ENCODE measurements at regions not wholly inside any gene's neighbourhood (a gene's known extent, or its start where the extent isn't known, plus 50 kb on each side); places are given as distances from the start of the nearest gene placed in this dataset.

- no peak for DNase-seq
Observed at GRCh38 chr1:38326856-38327255, 280.3 kb upstream of the POU3F1 start.

GRCh38 chr1:38326135-38326534 is 279.5 kb upstream of the POU3F1 start:
- no peak for DNase-seq

- no peak for DNase-seq
Observed at GRCh38 chr1:38312753-38313152, 266.2 kb upstream of the POU3F1 start.

GRCh38 chr1:38310079-38310478 is 263.5 kb upstream of the POU3F1 start:
- DNase-seq: no peak

DNA sequence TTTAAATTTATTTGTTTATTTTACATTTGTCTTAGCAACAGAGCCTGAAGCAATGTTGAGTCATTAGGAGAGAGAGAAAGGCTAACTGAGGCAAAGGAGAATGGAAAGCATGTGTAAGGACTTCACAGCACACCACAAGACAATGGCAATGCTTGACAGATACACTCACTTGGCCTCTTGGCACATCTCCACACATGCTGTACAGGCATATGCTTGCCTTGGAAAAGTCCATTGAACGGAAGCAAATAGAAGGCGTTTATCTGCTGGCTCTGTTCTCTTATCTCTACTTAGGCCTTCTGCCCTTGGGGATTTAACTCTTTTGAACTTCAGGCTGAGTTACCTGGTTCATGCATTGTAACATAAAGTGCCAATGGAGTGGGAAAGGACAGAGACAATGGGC is 262.2 kb upstream of the POU3F1 start:
- no peak for DNase-seq

- DNase-seq: no peak
Observed at GRCh38 chr1:38305666-38306065, 259.1 kb upstream of the POU3F1 start.

DNA sequence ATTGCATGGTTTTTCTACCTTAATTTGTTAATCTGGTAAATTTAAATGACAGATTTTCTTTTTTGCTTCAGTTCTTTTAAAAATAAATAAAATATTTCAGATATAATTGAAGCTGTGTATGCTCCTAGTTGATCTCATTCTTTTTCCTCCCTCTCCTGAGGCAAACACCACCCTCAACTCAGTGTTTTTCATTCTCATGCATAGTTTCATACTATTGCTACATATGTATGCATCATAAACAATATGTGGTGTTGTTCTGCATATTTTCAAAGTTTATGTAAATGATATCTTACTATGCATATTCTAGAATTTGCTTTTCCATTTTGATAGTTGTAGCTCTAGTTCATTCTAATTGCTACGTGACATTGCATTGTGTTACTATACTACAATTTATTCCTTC is 257.2 kb upstream of the POU3F1 start:
- no peak for DNase-seq

- no peak for DNase-seq
Observed at GRCh38 chr1:38301040-38301439, 254.4 kb upstream of the POU3F1 start.

GRCh38 chr1:38300616-38301015 is 254.0 kb upstream of the POU3F1 start:
- no peak for DNase-seq

DNA sequence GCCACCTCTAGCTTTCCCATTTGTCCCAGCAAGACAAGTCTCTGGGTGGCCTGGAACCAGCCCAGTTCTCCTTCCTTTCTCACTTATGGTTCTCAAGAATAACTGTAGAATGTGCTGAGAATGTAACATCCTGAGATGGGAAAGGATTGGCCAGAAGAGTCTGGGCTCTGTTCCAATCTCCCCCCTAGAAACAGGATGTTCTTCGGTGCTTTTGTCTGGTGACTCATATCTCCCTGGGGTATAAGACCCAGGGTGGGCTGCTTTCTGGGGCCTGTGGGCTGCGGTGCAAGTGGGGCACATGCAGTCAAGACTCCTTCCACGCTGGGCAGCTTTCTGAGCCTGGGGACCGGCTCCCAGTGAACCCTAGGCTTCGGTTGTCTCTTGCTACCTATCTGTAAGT is 251.2 kb upstream of the POU3F1 start:
- DNase-seq: no peak

GRCh38 chr1:38297246-38297645 is 250.7 kb upstream of the POU3F1 start:
- DNase-seq: no peak

DNA sequence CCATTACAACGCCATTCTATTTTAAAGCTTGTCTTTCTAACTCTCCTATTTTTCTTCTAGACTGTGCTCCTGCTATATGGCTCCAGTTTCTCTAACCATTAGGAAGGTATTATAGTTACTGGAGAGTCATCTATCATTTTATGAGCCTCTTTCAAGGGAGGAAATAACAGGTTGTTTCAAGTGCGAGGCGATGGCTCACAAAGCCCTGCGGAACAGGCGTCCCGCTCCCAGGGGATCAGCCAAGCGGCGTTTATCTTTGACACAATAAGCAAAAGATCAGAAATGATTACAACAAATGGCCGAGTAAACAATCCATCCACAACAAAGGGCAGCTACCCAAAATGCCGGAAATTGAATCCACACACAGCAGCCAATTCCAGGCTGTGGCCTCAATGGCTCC is 249.5 kb upstream of the POU3F1 start:
- no peak for DNase-seq

- no peak for DNase-seq
Observed at GRCh38 chr1:38293567-38293966, 247.0 kb upstream of the POU3F1 start.

DNA sequence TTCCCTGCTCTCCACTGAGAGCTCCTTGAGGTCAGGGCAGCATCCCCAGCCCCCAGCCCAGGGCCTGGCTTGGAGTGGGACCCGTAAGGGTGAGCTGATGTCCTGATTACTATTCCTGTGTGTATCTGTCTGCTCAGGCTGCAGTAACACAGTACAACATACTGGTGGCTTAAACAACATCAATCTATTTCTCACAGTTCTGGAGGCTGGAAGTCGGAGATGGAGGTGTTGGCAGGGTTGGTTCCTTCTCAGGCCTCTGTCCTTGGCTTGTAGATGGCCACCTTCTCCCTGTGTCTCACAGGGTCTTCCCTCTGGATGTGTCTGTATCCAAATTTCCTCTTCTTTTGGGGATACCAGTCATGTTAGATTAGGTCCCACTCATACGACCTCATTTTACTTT is 246.4 kb upstream of the POU3F1 start:
- no peak for DNase-seq

DNA sequence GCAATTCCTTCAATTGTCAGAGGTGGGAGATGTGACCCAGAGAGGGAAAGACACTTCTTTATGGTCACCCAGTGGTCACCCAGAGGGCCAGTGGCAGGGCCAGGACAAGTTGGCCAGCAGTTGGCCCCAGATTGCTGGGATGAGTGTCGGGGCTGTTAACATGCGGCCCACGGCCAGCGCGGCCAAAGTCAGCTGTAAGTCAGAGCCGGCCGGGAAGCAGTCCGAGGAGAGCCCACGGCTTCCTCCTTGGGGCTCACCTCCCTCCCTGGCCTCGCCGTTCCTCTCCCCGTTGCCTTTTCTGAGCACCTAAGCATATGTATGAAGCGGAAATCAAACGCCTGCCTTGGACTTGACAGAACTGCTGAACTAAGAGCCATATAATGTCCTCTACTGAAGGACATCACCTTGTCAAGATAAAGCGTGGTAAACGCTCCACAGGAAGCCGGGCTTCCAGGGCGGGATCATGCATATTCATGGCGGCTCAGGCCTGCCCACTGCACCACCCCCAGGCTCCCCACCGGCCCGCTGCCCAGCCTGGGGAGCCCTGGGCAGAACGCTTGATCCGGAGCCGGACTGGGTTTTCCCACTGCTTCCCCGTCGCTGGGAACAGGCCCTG is 245.4 kb upstream of the POU3F1 start:
- no peak for DNase-seq

DNA sequence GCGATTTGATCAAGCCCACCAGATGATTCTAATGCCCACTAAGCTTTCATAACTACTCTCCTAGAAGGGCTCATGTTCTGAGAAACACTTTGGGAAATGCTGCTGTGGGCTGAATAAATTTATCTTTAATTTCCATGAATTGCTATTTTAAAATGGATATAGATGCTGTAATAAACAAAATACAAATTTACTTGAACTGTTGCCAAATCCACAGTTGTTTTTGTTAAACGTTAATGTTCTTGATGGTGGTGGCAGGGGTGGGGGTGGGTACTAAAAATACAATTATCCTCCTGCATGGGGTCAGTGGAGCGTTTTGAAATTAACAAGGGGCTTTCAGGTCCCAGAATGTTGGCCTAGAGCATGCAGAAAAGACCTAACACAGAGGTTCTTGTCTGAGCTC is 244.7 kb upstream of the POU3F1 start:
- no peak for DNase-seq

DNA sequence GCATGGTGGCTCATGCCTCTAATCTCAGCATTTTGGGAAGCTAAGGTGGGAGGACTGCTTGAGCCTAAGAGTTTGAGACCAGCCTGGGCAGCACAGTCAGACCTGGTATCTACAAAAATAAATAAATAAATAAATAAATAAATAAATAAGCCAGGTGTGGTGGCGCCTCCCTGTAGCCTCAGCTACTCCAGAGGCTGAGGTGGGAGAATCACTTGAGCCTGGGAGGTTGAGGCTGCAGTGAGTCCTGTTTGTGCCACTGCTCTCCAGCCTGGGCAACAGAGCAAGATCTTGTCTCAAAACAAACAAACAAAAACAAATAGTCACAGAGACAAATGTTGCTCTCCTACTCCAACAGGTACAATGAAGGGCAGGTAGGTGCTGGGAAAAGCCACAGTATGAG is 242.4 kb upstream of the POU3F1 start:
- DNase-seq: no peak

- DNase-seq: no peak
Observed at GRCh38 chr1:38287547-38287946, 241.0 kb upstream of the POU3F1 start.

DNA sequence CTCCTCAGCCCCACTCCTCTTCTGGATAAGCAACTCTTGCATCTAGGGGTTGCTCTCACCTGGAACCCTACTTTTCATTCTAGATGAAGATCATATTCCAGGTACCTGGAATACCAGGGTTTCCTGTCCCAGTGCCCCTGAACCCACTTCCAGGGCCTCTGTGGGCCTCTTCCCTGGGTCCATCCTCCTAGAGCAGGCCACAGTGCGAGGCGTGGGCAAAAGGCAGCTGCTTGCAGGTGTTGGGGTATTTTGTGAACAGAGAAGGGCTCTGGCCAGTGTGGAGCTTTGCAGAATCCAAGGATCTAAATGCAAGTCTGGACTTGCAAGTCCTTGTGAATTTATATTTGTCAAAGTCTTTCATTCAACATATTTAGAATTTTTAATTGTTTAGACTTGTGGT is 240.4 kb upstream of the POU3F1 start:
- DNase-seq: no peak

- DNase-seq: no peak
Observed at GRCh38 chr1:38285807-38286530, 239.4 kb upstream of the POU3F1 start.

DNA sequence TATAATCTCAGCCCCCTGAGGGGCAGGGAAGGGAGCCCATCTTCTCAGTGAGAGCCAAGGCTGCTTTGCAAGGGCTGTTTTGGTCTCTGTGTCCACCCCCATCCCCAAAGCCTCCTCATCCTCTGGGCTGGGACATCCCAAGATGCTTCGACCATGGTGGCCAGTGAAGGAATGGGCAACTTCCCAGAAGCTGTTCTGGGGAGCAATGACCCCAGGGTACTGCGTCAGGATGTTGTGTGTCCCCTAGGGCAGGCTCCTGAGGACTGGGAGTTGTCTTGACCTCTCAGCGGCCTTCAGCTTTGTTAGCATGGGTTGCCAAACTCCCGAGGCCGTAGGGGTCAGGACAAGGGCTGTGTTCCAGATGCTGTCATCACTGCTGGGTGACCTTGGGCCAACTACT is 238.4 kb upstream of the POU3F1 start:
- no peak for DNase-seq

DNA sequence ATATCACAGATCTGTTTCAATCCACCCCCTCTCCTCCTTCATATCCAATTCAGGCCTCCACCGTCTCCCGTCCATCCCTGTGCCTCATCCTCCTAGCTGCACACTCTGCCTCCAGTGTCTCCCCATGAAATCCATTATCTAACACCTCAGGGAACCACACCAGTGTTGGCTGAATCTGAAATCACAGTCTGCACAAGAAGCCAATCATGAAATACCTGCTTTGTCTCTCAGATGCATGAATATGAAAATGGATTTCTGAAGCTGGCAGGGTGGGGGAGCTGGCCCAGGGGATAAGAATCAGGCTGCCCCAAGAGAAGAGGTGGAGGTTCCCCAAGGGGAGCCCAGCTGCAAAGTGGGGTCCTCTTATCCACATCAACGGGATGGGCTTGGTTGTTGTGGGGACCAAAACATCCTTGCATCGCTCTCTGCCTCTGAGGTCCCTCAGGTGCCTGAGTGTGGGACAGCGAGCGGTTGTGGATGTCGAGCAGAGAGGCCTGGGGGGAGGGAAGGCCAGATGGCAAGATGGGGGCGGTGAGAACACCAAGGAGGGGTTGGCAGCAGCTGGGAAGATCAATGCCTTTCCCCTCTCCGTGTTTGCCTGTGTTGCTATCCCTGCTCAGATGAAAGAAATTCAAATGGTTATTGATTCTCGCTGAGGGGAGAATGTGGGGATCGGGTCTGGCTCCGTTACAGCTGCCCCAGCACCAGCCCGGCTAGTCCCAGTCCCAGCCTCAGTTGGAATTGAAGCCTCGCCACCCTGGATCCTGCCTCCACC is 237.3 kb upstream of the POU3F1 start:
- no peak for DNase-seq

DNA sequence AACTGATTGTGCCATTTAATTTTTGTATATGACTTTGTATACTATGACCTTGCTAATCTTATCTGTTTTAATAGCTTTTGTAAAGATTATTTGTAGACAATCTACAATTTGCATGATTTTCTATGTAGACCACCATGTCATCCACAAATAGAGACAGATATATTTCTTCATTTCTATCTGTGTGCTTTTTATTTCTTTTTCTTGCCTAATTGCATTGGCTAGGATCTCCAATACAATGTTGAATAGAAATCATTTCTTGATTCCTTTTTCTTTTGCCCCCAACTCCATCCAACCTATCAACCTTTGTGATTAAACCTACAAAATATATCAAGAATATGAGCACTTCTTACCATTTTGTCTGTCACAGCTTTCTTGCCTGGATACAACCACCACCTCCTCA is 232.6 kb upstream of the POU3F1 start:
- no peak for DNase-seq

DNA sequence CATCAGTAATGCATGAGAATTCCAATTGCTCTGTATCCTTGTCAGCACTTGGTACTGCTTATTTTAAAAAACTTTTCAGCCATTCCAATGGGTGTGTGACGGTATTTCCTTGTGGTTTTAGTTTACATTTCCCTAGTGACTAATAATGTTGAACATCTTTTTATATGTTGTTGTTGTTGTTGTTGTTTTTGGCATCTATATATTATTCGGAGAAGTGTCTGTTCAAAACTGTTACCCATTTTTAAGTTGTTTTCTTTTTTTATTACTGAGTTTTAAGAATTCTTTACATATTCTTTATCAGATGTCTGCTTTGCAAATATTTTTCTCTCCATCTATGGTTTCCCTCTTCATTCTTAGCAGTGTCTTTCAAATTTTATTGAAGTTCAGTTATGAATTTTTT is 231.1 kb upstream of the POU3F1 start:
- no peak for DNase-seq

Measured in stimulated activated naive CD4-positive, alpha-beta T cell treated with Interleukin-2 at 50 U/mL for 16 hours (primary cell).